MCF 10A (cell line): ENCODE measurements at regions not wholly inside any gene's neighbourhood (a gene's known extent, or its start where the extent isn't known, plus 50 kb on each side); places are given as distances from the start of the nearest gene placed in this dataset.

ENCODE experiments used
- BruUV-seq: library from RNA; stranded (reverse); fragments of 400-500 nt; replicated peaks from 2 replicates; lab custom pipeline; 2021; lab: Mats Ljungman, UMichigan
- CTCF ChIA-PET: fragments of 300-600 bp; sonication (Branson Sonifier 250); formaldehyde crosslinking; extraction: SDS; loops from one replicate; lab custom pipeline; 2021; ENCODE audit warnings: antibody characterized with exemption, inconsistent platforms; lab: Yijun Ruan, JAX
- POLR2A ChIA-PET: fragments of 300-600, 350-650 bp; sonication (Branson Sonifier 250); formaldehyde crosslinking; extraction: SDS; loops from one replicate; lab custom pipeline; 2020; ENCODE audit warnings: antibody characterized with exemption, inconsistent platforms; lab: Yijun Ruan, JAX
- DNase-seq: peaks from one replicate; pipeline ENCODE4 v3.0.0-alpha.2; 2018; ENCODE audit not compliant: unreplicated experiment
- H3K27ac Mint-ChIP-seq: one replicate; pipeline ENCODE4 v1.8.0; 2022; ENCODE audit warnings: mild to moderate bottlenecking, low read depth, mixed read lengths; ENCODE audit not compliant: unreplicated experiment
- H3K27me3 Mint-ChIP-seq: one replicate; pipeline ENCODE4 v1.8.0; 2022; ENCODE audit warnings: mixed read lengths; ENCODE audit not compliant: insufficient read depth, unreplicated experiment
- H3K36me3 Mint-ChIP-seq: one replicate; pipeline ENCODE4 v1.8.0; 2022; ENCODE audit warnings: mild to moderate bottlenecking, moderate library complexity, mixed read lengths; ENCODE audit not compliant: insufficient read depth, unreplicated experiment
- H3K4me1 Mint-ChIP-seq: one replicate; pipeline ENCODE4 v1.8.0; 2022; ENCODE audit warnings: mixed read lengths; ENCODE audit not compliant: insufficient read depth, unreplicated experiment
- H3K4me3 Mint-ChIP-seq: one replicate; pipeline ENCODE4 v1.8.0; 2022; ENCODE audit warnings: mild to moderate bottlenecking, moderate library complexity, mixed read lengths; ENCODE audit not compliant: unreplicated experiment
- H3K9me3 Mint-ChIP-seq: one replicate; pipeline ENCODE4 v1.8.0; 2022; ENCODE audit warnings: mixed read lengths; ENCODE audit not compliant: unreplicated experiment
- intact Hi-C: fragments of 100-400 bp; cut with micrococcal nuclease; formaldehyde crosslinking; loops from 2 replicates; pipeline ENCODE4 v1.14.1; 2022
- TF ChIP-seq, protein P1 (sequence below): fragments of 200-600 bp; IDR thresholded peaks from one replicate; pipeline ENCODE4 v1.8.0; 2022; ENCODE audit warnings: antibody characterized with exemption, mild to moderate bottlenecking; ENCODE audit not compliant: unreplicated experiment

DNA sequence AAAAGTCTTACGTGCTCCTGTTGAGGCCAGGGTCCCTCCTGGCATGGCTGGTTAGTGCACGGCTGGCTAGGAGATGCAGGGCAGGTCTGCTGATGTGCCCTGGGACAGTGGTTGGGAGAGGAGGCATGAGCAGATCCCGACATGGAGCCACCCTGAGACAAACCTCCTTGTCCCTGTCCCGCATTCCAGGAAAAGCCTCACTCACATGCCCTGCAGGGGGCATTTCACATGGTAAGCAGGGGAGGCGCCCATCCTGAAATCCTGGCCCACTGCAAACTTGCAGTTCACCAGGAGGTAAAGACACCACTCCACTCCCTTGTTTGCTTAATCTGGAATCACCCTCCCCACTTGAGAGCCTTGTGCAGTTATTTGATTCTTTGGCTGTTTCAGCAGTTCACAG, 116.7 kb upstream of the SLC24A3 start:
- CTCF ChIA-PET, result no interaction called here
- intact Hi-C loops, result no loop called here
- H3K9me3 Mint-ChIP-seq, result peaks cover 20% of the 10 kb centered on the region
- TF ChIP-seq, protein P1, sequence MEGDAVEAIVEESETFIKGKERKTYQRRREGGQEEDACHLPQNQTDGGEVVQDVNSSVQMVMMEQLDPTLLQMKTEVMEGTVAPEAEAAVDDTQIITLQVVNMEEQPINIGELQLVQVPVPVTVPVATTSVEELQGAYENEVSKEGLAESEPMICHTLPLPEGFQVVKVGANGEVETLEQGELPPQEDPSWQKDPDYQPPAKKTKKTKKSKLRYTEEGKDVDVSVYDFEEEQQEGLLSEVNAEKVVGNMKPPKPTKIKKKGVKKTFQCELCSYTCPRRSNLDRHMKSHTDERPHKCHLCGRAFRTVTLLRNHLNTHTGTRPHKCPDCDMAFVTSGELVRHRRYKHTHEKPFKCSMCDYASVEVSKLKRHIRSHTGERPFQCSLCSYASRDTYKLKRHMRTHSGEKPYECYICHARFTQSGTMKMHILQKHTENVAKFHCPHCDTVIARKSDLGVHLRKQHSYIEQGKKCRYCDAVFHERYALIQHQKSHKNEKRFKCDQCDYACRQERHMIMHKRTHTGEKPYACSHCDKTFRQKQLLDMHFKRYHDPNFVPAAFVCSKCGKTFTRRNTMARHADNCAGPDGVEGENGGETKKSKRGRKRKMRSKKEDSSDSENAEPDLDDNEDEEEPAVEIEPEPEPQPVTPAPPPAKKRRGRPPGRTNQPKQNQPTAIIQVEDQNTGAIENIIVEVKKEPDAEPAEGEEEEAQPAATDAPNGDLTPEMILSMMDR, result no peak
- H3K4me3 Mint-ChIP-seq, result no peak overlapping the region
- DNase-seq, result no peak
- no peaks in the 10 kb centered on the region for H3K36me3 Mint-ChIP-seq
- POLR2A ChIA-PET, result no interaction called here
- H3K4me1 Mint-ChIP-seq, result no peaks in the 10 kb centered on the region
- BruUV-seq, result no TSS peak
- no peaks in the 10 kb centered on the region for H3K27me3 Mint-ChIP-seq
- H3K27ac Mint-ChIP-seq, result no peak overlapping the region

DNA sequence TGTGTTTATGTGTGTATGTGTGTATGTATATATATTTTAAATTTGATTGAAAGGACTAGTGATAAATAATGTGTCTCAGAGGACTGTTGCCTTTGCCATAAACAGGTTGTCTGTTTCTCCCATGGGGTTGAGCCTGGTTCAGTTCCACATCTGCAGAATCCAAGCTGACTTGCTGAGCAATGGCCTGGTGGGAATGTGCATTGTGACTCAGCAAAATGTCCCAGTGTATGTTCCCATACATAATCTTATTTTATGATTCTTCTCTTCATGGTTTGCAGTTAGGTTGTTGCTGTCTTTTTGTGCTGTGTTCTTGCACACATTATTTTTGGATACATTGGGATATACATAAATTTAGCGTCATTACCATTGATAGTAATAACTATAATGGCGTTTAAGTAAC, 115.6 kb upstream of the SLC24A3 start:
- TF ChIP-seq, protein P1, result no peak
- Mint-ChIP-seq H3K9me3 (peaks cover 10% of the 10 kb centered on the region), H3K4me1 (no peaks in the 10 kb centered on the region), H3K27me3 (no peaks in the 10 kb centered on the region), H3K27ac (no peak overlapping the region), H3K4me3 (no peak overlapping the region), H3K36me3 (no peaks in the 10 kb centered on the region)
- ChIA-PET CTCF (no interaction called here), POLR2A (no interaction called here)
- DNase-seq, result no peak
- intact Hi-C loops, result no loop called here
- BruUV-seq, result no TSS peak

GRCh38 chr20:19098117-19098516, 114.3 kb upstream of the SLC24A3 start:
- TF ChIP-seq, protein P1, result no peak
- ChIA-PET CTCF (interaction anchor here (0.6 to 0.8 kb wide), 2 partner anchors 54 to 1199 kb away, joined by 3 to 4 read pairs; no protein-coding TSS in a partner anchor), POLR2A (no interaction called here)
- no TSS peak for BruUV-seq
- Mint-ChIP-seq H3K4me3 (no peak overlapping the region), H3K27me3 (no peaks in the 10 kb centered on the region), H3K9me3 (peaks cover 10% of the 10 kb centered on the region), H3K36me3 (no peaks in the 10 kb centered on the region), H3K4me1 (no peaks in the 10 kb centered on the region), H3K27ac (no peak overlapping the region)
- intact Hi-C loops, result no loop called here
- no peak for DNase-seq

DNA sequence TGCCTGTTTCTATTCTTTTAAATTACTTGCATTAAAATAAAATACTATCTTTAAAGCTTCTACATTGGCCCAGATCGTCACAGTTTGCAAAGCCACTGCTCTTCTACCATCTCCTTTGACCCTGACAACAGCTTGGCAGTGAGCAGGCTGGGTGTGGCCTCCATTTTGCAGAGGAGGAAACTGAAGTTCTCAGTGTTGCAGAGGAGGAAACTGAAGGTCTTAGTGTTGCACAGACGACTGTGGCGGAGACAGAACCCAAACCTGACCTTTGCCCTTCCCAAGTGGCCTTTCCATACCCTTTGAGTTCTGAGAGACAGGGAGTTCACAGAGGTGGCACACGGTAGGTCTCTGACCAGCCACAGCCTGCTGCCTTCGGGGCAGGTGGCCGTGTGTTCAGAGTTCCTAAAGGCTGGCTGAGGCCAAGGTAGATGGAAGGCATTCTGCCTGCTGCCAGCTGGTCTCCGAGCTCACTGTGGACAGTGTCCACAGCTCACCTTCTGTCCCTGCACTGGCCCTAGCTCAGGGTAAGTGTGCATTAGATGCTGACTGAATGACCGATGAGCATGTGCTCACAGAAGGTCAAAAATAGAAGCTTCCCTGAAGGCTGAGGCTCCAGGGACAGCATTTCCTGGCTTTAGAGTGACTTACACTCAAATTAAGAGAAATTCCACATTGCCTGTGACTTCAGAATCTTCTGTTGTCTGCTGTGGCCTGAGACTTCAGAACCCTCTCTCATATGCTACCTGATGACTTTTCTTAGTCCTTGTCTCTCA, 113.5 kb upstream of the SLC24A3 start:
- Mint-ChIP-seq H3K27me3 (no peaks in the 10 kb centered on the region), H3K4me1 (no peaks in the 10 kb centered on the region), H3K4me3 (no peak overlapping the region), H3K27ac (no peak overlapping the region), H3K36me3 (no peaks in the 10 kb centered on the region), H3K9me3 (peaks cover 10% of the 10 kb centered on the region)
- BruUV-seq, result no TSS peak
- TF ChIP-seq, protein P1, result no peak
- POLR2A ChIA-PET, result no interaction called here
- CTCF ChIA-PET, result interaction anchor here (0.8 kb wide), 1 partner anchor 55 kb away, joined by 4 read pairs; no protein-coding TSS in a partner anchor
- DNase-seq, result no peak
- intact Hi-C loops, result no loop called here
